GM23248 (cell line): ENCODE measurements at regions not wholly inside any gene's neighbourhood (a gene's known extent, or its start where the extent isn't known, plus 50 kb on each side); places are given as distances from the start of the nearest gene placed in this dataset.

ENCODE experiments used
- DNase-seq: peaks from one replicate; pipeline ENCODE4 v3.0.0-alpha.2; 2015
- H2AFZ ChIP-seq: fragments of 200-600 bp; sonication (generic); 2 replicates; pipeline ENCODE4 v1.6.1; 2016; ENCODE audit warnings: antibody characterized with exemption
- H3F3A ChIP-seq: fragments of 200-600 bp; sonication (generic); 2 replicates; pipeline ENCODE4 v1.6.1; 2016; ENCODE audit warnings: mild to moderate bottlenecking, antibody characterized with exemption, mixed run types; ENCODE audit not compliant: insufficient read depth
- H3K27ac ChIP-seq: fragments of 200-600 bp; sonication (generic); 2 replicates; pipeline ENCODE4 v1.5.1; 2016; ENCODE audit warnings: mild to moderate bottlenecking
- H3K27me3 ChIP-seq: fragments of 200-600 bp; sonication (generic); replicated peaks from 2 replicates; pipeline ENCODE4 v1.6.1; 2016; ENCODE audit warnings: mild to moderate bottlenecking; ENCODE audit not compliant: insufficient read depth
- H3K36me3 ChIP-seq: fragments of 200-600 bp; sonication (generic); 2 replicates; pipeline ENCODE4 v1.6.1; 2016; ENCODE audit warnings: low read depth, mild to moderate bottlenecking
- H3K4me1 ChIP-seq: fragments of 200-600 bp; sonication (generic); 2 replicates; pipeline ENCODE4 v1.6.1; 2016; ENCODE audit warnings: mild to moderate bottlenecking; ENCODE audit not compliant: insufficient read depth
- H3K4me2 ChIP-seq: fragments of 200-600 bp; sonication (generic); one replicate; pipeline ENCODE4 v1.6.1; 2016; ENCODE audit warnings: mild to moderate bottlenecking; ENCODE audit not compliant: unreplicated experiment
- H3K4me3 ChIP-seq: fragments of 200-600 bp; sonication (generic); 2 replicates; pipeline ENCODE4 v1.5.1; 2016; ENCODE audit warnings: mild to moderate bottlenecking
- H3K79me2 ChIP-seq: fragments of 200-600 bp; sonication (generic); 2 replicates; pipeline ENCODE4 v1.6.1; 2016; ENCODE audit warnings: mild to moderate bottlenecking; ENCODE audit not compliant: insufficient read depth
- H3K9ac ChIP-seq: fragments of 200-600 bp; sonication (generic); 2 replicates; pipeline ENCODE4 v1.6.1; 2016; ENCODE audit warnings: mild to moderate bottlenecking
- H3K9me2 ChIP-seq: fragments of 200-600 bp; sonication (generic); 2 replicates; pipeline ENCODE4 v1.6.1; 2016; ENCODE audit warnings: mixed run types, mild to moderate bottlenecking, moderate library complexity; ENCODE audit not compliant: insufficient read depth
- H3K9me3 ChIP-seq: fragments of 200-600 bp; sonication (generic); one replicate; pipeline ENCODE4 v1.6.1; 2017; ENCODE audit warnings: low read depth
- H4K20me1 ChIP-seq: fragments of 200-600 bp; sonication (generic); 2 replicates; pipeline ENCODE4 v1.6.0; 2016; ENCODE audit not compliant: insufficient read depth
- EZH2 ChIP-seq: fragments of 200-600 bp; sonication (generic); IDR thresholded peaks from 2 replicates; pipeline ENCODE4 v1.6.1; 2018; ENCODE audit warnings: antibody characterized with exemption, mild to moderate bottlenecking; ENCODE audit not compliant: insufficient read depth, poor library complexity, severe bottlenecking
- EZH2phosphoT487 ChIP-seq: fragments of 200-600 bp; sonication (generic); IDR thresholded peaks from 2 replicates; pipeline ENCODE4 v1.6.1; 2018; ENCODE audit warnings: antibody characterized with exemption, moderate library complexity, mild to moderate bottlenecking, low read depth; ENCODE audit not compliant: insufficient read depth
- WGBS, 2 experiments: methylation state at CpG; one replicate each; pipeline ENCODE4 v1.1.6; 2015 to 2017; ENCODE audit warnings: low lambda C conversion rate in 2 of 2, low coverage in 1 of 2; ENCODE audit errors: missing lambda C conversion rate in 2 of 2; 5-methylcytosine and 5-hydroxymethylcytosine counted together
- in situ Hi-C: fragments of 300-500 bp; cut with MboI; formaldehyde crosslinking; loops from 2 replicates; pipeline ENCODE4 v1.15.0; 2020

DNA sequence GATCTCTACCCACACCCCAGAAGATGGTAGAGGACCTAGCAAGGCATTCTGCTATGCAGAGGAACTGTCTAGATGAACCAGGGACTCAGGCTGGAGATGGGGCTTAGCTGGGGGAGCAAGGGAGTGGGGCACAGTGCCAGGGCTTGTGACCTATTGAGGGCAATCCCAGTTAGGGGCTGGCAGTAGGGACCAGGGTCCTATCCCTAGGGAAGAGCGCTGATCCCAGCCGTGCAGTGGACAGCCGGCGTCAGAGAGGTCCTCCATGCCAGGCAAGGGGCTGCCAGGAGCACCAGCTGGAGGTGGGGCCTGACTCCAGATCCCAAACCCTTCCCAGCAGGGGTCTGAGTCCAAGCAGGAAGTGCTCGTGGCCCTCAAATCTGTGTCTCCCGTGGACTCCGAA is 52.7 kb upstream of the NEURL1B start:
- H3K27ac ChIP-seq, result no peak overlapping the region
- 70 to 74% methylated on average over 7 of the region's 7 CpGs for WGBS, 2 experiments
- H3K9me3 ChIP-seq, result no peaks in the 10 kb centered on the region
- H3K36me3 ChIP-seq, result no peaks in the 10 kb centered on the region
- H2AFZ ChIP-seq, result no peak overlapping the region
- no peak overlapping the region for H3K9ac ChIP-seq
- no peaks in the 10 kb centered on the region for H3K79me2 ChIP-seq
- in situ Hi-C loops, result no loop called here
- no peak for TF ChIP-seq EZH2
- no peak for TF ChIP-seq EZH2phosphoT487
- H3K4me2 ChIP-seq, result no peak overlapping the region
- no peaks in the 10 kb centered on the region for H3K4me1 ChIP-seq
- H3F3A ChIP-seq, result no peaks in the 10 kb centered on the region
- peaks cover 53% of the 10 kb centered on the region for H3K27me3 ChIP-seq
- H4K20me1 ChIP-seq, result no peaks in the 10 kb centered on the region
- no peak overlapping the region for H3K4me3 ChIP-seq
- no peaks in the 10 kb centered on the region for H3K9me2 ChIP-seq
- DNase-seq, result no peak

DNA sequence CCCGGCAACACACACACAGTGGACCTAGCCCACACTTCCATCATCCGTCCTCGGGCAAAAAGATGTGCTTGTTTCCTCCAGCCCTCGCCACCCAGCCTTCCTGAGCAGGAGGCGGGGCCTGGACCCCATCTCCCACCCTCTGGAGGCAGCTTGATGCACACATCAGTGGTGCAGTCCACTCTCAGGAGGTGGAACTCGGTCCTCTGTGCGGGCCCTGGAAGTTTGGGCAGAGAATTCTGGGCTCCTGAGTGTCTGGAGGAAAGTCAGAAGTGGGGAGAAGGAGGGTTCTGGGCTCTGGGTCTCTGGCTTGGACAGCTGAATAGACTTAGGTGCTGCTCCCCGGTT is 54.0 kb upstream of the NEURL1B start:
- WGBS, 2 experiments, result 42 to 48% methylated on average over 8 of the region's 8 CpGs
- H3K4me1 ChIP-seq, result no peaks in the 10 kb centered on the region
- no peak overlapping the region for H3K27ac ChIP-seq
- no peaks in the 10 kb centered on the region for H3F3A ChIP-seq
- H3K4me2 ChIP-seq, result no peak overlapping the region
- DNase-seq, result no peak
- H3K9me2 ChIP-seq, result no peaks in the 10 kb centered on the region
- H3K27me3 ChIP-seq, result peaks cover 66% of the 10 kb centered on the region
- H4K20me1 ChIP-seq, result no peaks in the 10 kb centered on the region
- H3K79me2 ChIP-seq, result no peaks in the 10 kb centered on the region
- in situ Hi-C loops, result no loop called here
- H3K4me3 ChIP-seq, result no peak overlapping the region
- H3K36me3 ChIP-seq, result no peaks in the 10 kb centered on the region
- no peak overlapping the region for H2AFZ ChIP-seq
- TF ChIP-seq EZH2phosphoT487 (no peak), EZH2 (no peak)
- no peak overlapping the region for H3K9ac ChIP-seq
- H3K9me3 ChIP-seq, result no peaks in the 10 kb centered on the region

GRCh38 chr5:172586125-172587060 is 54.7 kb upstream of the NEURL1B start:
- H3K36me3 ChIP-seq, result no peaks in the 10 kb centered on the region
- no peaks in the 10 kb centered on the region for H3K4me1 ChIP-seq
- H3K79me2 ChIP-seq, result no peaks in the 10 kb centered on the region
- no peaks in the 10 kb centered on the region for H4K20me1 ChIP-seq
- no peak for DNase-seq
- H3K27ac ChIP-seq, result no peak overlapping the region
- no peaks in the 10 kb centered on the region for H3F3A ChIP-seq
- WGBS, 2 experiments, result 37% methylated on average over 19 to 22 of the region's 22 CpGs
- H3K4me3 ChIP-seq, result no peak overlapping the region
- H3K9me3 ChIP-seq, result no peaks in the 10 kb centered on the region
- TF ChIP-seq EZH2 (no peak), EZH2phosphoT487 (no peak)
- no peaks in the 10 kb centered on the region for H3K9me2 ChIP-seq
- no peak overlapping the region for H2AFZ ChIP-seq
- no peak overlapping the region for H3K4me2 ChIP-seq
- no peak overlapping the region for H3K9ac ChIP-seq
- peaks cover 71% of the 10 kb centered on the region for H3K27me3 ChIP-seq
- in situ Hi-C loops, result no loop called here

DNA sequence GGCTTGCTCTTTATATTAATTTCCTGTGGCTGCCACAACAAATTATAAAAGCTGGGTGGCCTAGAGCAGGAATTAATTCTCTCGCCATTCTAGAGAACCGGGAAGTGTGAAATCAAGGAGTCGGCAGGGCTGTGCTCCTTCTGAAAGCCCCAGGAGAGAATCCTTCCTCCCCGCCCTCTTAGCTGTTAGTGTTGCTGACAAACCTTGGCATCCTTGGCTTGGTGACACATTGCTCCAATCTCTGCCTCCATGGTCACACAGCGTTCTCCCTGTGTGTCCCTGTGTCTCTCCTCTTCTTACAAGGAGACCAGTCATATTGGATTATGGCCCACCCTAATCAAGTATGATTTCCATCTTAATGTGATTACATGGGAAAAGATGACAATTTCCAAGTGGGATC is 55.9 kb upstream of the NEURL1B start:
- TF ChIP-seq EZH2 (no peak), EZH2phosphoT487 (no peak)
- Histone ChIP-seq H3K36me3 (no peaks in the 10 kb centered on the region), H3K9me3 (no peaks in the 10 kb centered on the region), H3K9me2 (no peaks in the 10 kb centered on the region), H3K27ac (no peak overlapping the region), H3K27me3 (peaks cover 73% of the 10 kb centered on the region), H3K4me2 (no peak overlapping the region), H3K4me3 (no peak overlapping the region), H3K4me1 (no peaks in the 10 kb centered on the region), H2AFZ (no peak overlapping the region), H3F3A (no peaks in the 10 kb centered on the region), H3K9ac (no peak overlapping the region), H4K20me1 (no peaks in the 10 kb centered on the region), H3K79me2 (no peaks in the 10 kb centered on the region)
- WGBS, 2 experiments, result 22 to 33% methylated on average over 5 of the region's 5 CpGs
- in situ Hi-C loops, result no loop called here
- no peak for DNase-seq
